GM10248 (cell line): ENCODE measurements at regions not wholly inside any gene's neighbourhood (a gene's known extent, or its start where the extent isn't known, plus 50 kb on each side); places are given as distances from the start of the nearest gene placed in this dataset.
"Not testable (repeated sequence)": the region's sequence is repeated elsewhere in the genome, so short reads cannot be mapped to it uniquely, and the experiment has no call there.

ENCODE experiments used
- CTCF ChIA-PET: fragments of 300-600 bp; sonication (Branson Sonifier 250); formaldehyde crosslinking; extraction: SDS; loops from one replicate; lab custom pipeline; 2021; ENCODE audit warnings: antibody characterized with exemption; lab: Yijun Ruan, JAX
- POLR2A ChIA-PET: fragments of 350-650 bp; sonication (Branson Sonifier 250); formaldehyde crosslinking; extraction: SDS; loops from one replicate; lab custom pipeline; 2020; ENCODE audit warnings: antibody characterized with exemption; lab: Yijun Ruan, JAX
- DNase-seq: peaks from one replicate; pipeline ENCODE4 v3.0.0; 2012; ENCODE audit errors: extremely low spot score
- CTCF ChIP-seq: IDR thresholded peaks from 2 replicates; pipeline ENCODE4 v1.5.1; 2012; ENCODE audit warnings: mild to moderate bottlenecking, low read depth; ENCODE audit errors: extremely low read depth, missing control alignments, control extremely low read depth

GRCh38 chrY:26354191-26354590, 732.3 kb downstream of the CDY1 start:
- no peak for DNase-seq
- no peak for TF ChIP-seq CTCF
- CTCF ChIA-PET, result no interaction called here
- POLR2A ChIA-PET, result no interaction called here

- CTCF ChIA-PET, DNase-seq, POLR2A ChIA-PET: not testable (repeated sequence)
Measured at GRCh38 chrY:26359869-26360268, 738.0 kb downstream of the CDY1 start.

GRCh38 chrY:26360472-26360871, 738.6 kb downstream of the CDY1 start:
- CTCF ChIA-PET, DNase-seq, POLR2A ChIA-PET: not testable (repeated sequence)

GRCh38 chrY:26363442-26363841, 741.5 kb downstream of the CDY1 start:
- POLR2A ChIA-PET, CTCF ChIA-PET: not testable (repeated sequence)

GRCh38 chrY:26366091-26366490, 744.2 kb downstream of the CDY1 start:
- DNase-seq, POLR2A ChIA-PET, CTCF ChIA-PET: not testable (repeated sequence)

More at GRCh38 chrY:26363442-26363841, 741.5 kb downstream of the CDY1 start:
- not testable (repeated sequence) for DNase-seq

- CTCF ChIA-PET, DNase-seq, POLR2A ChIA-PET: not testable (repeated sequence)
Measured at GRCh38 chrY:26372480-26372879, 750.6 kb downstream of the CDY1 start.

GRCh38 chrY:26408671-26409328, 786.9 kb downstream of the CDY1 start:
- TF ChIP-seq CTCF, result no peak
- ChIA-PET CTCF (no interaction called here), POLR2A (no interaction called here)
- no peak for DNase-seq

- ChIA-PET CTCF (no interaction called here), POLR2A (no interaction called here)
- TF ChIP-seq CTCF, result no peak
- DNase-seq, result no peak
Measured at GRCh38 chrY:26409329-26409712, 787.4 kb downstream of the CDY1 start.
